Fibroblast of skin of right quadriceps (primary cell): ENCODE measurements at regions not wholly inside any gene's neighbourhood (a gene's known extent, or its start where the extent isn't known, plus 50 kb on each side); places are given as distances from the start of the nearest gene placed in this dataset.

Experiments used
- DNase-seq: peaks from one replicate; pipeline ENCODE4 v3.0.0-alpha.2; 2013

- DNase-seq, result no peak
Measured at GRCh38 chr21:23249760-23250159, 2251.6 kb downstream of the NCAM2 start.

- DNase-seq, result peak; percentile 7
Measured at GRCh38 chr21:23247334-23247733, 2249.1 kb downstream of the NCAM2 start.

GRCh38 chr21:23245255-23245654 is 2247.0 kb downstream of the NCAM2 start:
- DNase-seq, result no peak

- DNase-seq, result no peak
Measured at GRCh38 chr21:23223882-23224281, 2225.7 kb downstream of the NCAM2 start.

GRCh38 chr21:23218667-23219066 is 2220.5 kb downstream of the NCAM2 start:
- no peak for DNase-seq

- DNase-seq, result no peak
Measured at GRCh38 chr21:23217597-23217996, 2219.4 kb downstream of the NCAM2 start.

- DNase-seq, result no peak
Measured at GRCh38 chr21:23215261-23215660, 2217.1 kb downstream of the NCAM2 start.
